ENCODE measurements at regions not wholly inside any gene's neighbourhood (a gene's known extent, or its start where the extent isn't known, plus 50 kb on each side); places are given as distances from the start of the nearest gene placed in this dataset.
A peak's percentile ranks its signal among the peaks of the same experiment; 100 is the strongest.

DNA sequence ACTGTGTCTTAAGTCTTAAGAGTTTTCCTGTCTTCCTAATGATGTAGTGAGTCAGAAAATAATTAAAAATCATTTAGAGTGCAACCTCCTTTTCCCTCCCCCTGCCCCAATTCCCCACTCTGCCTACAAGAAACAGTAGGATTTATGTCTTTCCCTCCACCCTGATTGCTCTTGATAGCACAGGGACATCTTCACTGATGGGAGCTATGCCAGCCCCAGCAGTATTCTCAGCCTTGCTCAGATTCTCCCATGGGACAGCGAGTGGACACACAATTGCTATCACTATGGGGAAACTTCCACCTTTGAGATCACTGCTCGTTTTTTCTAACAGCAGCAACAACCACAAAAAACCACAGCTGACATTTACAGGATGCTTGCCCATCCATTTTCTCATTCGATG, 216.6 kb upstream of the PLXNA2 start:
- TF ChIP-seq, protein P1, sequence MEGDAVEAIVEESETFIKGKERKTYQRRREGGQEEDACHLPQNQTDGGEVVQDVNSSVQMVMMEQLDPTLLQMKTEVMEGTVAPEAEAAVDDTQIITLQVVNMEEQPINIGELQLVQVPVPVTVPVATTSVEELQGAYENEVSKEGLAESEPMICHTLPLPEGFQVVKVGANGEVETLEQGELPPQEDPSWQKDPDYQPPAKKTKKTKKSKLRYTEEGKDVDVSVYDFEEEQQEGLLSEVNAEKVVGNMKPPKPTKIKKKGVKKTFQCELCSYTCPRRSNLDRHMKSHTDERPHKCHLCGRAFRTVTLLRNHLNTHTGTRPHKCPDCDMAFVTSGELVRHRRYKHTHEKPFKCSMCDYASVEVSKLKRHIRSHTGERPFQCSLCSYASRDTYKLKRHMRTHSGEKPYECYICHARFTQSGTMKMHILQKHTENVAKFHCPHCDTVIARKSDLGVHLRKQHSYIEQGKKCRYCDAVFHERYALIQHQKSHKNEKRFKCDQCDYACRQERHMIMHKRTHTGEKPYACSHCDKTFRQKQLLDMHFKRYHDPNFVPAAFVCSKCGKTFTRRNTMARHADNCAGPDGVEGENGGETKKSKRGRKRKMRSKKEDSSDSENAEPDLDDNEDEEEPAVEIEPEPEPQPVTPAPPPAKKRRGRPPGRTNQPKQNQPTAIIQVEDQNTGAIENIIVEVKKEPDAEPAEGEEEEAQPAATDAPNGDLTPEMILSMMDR (IDR thresholded peaks at IDR 0.05) = no peak
- TF ChIP-seq ZFX (IDR thresholded peaks at IDR 0.05; ENCODE audit: borderline replicate concordance) = no peak
- no peak overlapping the region for H3K27ac ChIP-seq

DNA sequence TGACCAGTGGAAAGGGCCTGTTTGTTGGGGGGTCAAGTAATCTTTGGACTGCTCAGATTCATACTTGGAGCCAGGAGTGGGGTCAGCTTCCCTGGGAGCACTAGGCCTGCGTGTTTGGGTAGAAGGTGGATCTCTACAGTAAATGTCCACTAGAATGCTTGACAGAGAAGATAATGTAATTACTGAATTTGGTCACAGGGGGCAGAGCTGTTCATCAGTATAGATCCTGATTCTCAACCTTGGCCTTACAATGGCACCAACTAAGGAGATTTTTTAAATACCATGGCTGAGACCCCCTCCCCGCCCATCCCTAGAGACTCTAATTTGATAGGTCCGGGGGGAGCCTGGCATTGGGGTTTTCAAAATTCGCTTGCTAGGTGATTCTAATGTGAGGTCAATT, 217.5 kb upstream of the PLXNA2 start:
- no peak for TF ChIP-seq ZFX (IDR thresholded peaks at IDR 0.05; ENCODE audit: borderline replicate concordance)
- TF ChIP-seq, protein P1 (IDR thresholded peaks at IDR 0.05) = peak; percentile 74
- no peak overlapping the region for H3K27ac ChIP-seq

DNA sequence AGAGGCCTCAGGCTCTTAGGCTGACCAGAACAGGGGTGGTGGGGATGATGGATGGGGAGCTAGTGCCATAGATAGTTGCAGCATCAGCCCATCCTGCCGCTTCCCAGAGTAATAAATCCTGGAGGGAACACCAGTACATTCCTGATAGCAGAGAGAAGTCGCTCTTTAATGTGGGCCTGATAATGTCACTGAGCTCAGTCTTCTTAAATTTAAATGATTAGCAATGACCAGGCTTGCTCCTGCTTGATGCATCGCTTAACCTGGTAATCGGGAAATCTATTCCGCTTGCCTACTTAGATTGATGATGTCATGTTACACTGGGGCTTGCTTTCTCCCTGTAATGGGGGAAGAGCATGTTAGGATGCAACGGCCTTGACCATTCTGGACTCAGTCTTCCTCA, 218.6 kb upstream of the PLXNA2 start:
- TF ChIP-seq, protein P1 (IDR thresholded peaks at IDR 0.05) = no peak

DNA sequence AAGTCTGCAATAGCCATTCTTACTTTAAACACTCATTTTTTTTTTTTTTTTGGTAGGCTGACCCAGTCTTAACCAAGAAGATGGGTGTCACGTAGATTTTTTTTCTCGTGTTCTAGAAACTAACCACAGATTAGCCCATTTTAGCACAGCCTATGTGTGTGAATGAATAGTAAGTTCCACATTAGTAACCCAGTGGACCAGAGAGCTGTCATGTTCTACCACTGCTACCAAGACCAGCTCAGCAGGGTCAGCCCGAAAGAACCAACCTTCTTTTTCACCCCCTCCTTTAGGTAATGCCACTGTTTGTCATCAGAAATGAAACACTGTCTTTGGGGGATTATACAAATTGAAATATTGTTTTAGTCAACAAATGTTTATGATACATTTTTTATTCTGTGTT, 221.1 kb upstream of the PLXNA2 start:
- H3K27ac ChIP-seq = no peak overlapping the region
- TF ChIP-seq ZFX (IDR thresholded peaks at IDR 0.05; ENCODE audit: borderline replicate concordance) = no peak
- TF ChIP-seq, protein P1 (IDR thresholded peaks at IDR 0.05) = no peak

More for the DNA sequence above, 218.6 kb upstream of the PLXNA2 start:
- no peak overlapping the region for H3K27ac ChIP-seq

DNA sequence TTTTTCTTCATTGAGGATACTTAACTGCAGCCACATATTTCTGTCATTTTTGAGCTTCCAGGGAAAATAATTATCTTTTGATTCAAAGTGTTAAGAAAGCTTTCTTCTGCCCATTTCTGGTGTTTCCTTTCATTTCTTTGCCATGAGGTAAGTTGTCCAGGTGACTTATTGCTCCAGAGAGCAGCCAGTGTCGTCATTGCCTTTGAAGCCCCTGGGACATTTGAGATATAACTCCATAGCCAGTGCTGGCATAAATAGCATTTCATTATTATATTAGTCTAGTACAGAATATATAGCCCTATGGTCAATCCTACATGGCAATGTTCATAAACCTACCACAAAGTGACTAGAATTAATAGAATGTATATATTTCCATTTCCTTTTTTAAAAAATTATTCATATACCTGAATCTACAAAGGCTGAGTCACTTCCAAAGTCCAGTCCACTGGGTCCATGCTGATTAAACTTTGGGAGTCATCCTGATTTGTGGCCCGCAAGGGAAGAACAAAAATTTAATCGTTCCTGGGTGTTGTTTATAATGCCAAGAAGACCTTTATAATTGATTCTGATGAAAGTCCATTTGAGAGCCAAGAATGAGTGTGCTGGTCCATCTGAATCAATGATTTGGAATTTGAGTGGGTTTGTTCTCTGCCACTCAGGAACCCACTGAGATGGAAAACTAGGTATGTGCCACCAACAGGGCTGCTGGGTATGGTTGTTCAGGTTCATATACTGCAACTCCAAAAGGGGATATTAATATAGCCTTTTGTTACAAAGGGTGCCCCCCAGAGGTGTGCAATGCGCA, 221.8 kb upstream of the PLXNA2 start:
- no peak for TF ChIP-seq ZFX (IDR thresholded peaks at IDR 0.05; ENCODE audit: borderline replicate concordance)
- TF ChIP-seq, protein P1 (IDR thresholded peaks at IDR 0.05) = no peak
- no peak overlapping the region for H3K27ac ChIP-seq

DNA sequence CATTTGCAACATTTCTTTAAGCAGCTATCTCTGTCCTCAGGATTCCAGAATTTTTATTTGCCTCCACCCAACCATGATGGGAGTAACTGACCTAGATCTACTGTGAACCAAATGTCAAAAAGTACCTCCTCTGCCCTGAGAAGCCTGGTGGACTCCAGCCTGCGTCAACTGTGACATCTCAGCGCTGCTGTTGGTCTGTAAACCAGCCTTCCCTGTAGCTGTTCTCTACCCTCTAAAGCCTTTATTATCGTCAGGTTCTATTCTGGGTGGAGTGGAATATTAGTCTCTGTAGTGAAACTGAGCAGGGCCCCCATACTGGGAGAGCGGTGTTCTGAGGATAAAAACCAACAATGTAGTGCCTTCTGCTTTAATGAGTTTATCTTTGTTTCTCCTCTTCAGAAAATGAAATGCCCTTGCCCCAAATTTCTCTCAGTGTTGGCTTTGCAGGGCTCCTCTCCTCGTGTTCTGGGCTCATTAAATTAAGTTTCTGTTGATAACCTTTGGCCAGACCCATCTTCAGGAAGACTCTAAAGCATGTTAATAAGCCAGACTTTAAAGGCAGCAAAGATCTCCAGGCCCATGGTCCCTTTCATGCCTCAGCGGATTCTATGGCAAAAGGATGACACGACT, 223.1 kb upstream of the PLXNA2 start:
- TF ChIP-seq, protein P1 (IDR thresholded peaks at IDR 0.05) = no peak
- TF ChIP-seq ZFX (IDR thresholded peaks at IDR 0.05; ENCODE audit: borderline replicate concordance) = no peak

DNA sequence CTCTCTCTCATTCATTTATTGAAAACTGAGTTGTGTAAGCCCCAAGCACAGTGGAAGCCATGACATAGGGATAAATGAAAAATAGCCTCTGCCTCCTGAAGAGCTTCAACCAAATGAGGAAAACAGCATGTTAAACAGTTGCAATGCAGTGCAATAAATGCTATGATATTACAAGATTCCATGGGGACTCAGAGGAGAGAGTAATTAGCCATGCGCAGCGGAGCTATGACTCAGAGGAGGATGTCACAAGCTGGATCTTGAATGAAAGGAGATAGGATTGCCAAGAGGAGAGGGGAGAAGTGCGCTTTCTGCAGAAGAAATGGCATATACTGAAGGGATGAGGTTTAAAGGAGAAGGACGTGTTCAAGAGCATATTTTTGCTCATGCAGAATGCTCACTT, 231.3 kb upstream of the PLXNA2 start:
- TF ChIP-seq, protein P1 (IDR thresholded peaks at IDR 0.05) = no peak
- no peak for TF ChIP-seq ZFX (IDR thresholded peaks at IDR 0.05; ENCODE audit: borderline replicate concordance)
- H3K27ac ChIP-seq = no peak overlapping the region

More for the DNA sequence above, 223.1 kb upstream of the PLXNA2 start:
- H3K27ac ChIP-seq = no peak overlapping the region
